GM19463 (cell line): ENCODE measurements at regions not wholly inside any gene's neighbourhood (a gene's known extent, or its start where the extent isn't known, plus 50 kb on each side); places are given as distances from the start of the nearest gene placed in this dataset.
"Not testable (repeated sequence)": the region's sequence is repeated elsewhere in the genome, so short reads cannot be mapped to it uniquely, and the experiment has no call there.

Experiments used
- ATAC-seq: cut with Tn5 transposase; IDR thresholded peaks from one replicate; pipeline ENCODE4 v1.9.1; 2021; ENCODE audit warnings: mild to moderate bottlenecking, moderate library complexity; ENCODE audit not compliant: unreplicated experiment

DNA sequence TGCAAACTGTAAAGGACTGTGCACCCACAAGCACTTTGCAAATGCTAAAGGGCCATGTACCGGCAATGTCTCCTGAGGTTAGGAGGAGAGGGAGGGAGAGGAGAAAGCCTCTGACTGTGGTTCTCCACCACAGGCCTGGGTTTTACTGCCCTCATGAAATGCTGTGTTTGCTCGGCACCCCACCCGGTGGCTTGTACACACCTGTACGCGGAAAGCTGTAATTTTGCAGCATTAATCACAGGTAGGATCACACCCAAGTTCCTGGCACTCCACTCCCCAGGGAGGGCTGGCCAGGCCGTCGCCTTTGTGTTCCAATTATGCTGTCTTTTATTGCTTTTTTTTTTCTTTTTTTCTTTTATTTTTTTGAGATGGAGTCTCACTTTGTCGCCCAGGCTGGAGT lies 78.5 kb upstream of the MYL10 start:
- no peak for ATAC-seq

DNA sequence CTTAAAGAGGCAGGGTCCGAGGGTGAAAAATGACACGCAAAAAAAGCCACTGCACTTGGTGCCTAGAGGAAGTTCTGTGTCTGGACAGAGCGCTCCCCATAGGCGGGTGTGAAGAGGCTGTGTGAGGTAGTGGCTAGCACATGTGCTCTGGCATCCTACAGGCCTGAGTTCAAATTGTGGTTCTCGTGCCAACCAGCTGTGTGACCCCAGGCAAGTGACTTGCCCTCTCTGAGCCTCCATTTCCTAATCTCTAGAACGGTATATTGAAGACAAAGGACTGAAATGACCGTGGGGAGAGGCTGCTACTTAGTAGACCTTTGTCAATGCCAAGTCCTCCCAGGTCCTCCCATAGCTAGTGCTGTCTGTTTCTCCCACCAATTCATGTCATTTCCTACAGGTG lies 79.1 kb upstream of the MYL10 start:
- no peak for ATAC-seq

DNA sequence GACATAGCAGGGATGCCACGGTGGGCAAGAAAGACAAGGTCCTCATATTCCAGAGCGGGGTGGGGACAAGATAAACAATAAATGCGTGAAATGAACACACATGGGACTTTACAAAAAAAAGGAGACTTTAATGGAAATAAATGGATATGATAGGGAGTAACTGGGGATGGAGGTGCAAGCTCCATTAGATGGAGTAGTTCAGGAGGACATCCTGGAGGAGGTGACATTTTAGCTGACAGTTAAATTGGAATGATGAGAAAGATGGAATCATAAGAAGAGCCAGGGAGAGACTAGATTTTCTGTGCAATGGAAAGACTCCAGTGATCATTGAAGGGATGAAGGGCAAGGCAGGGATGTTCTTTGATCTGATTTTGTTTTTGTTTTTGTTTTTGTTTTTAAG lies 83.6 kb upstream of the MYL10 start:
- ATAC-seq: no peak

- no peak for ATAC-seq
These were observed 85.0 kb upstream of the MYL10 start for GRCh38 chr7:101714097-101714496.

- ATAC-seq: no peak
These were observed 88.7 kb upstream of the MYL10 start for GRCh38 chr7:101717628-101718357.

GRCh38 chr7:101718363-101719122 lies 89.4 kb upstream of the MYL10 start:
- ATAC-seq: no peak

- ATAC-seq: no peak
These were observed 90.0 kb upstream of the MYL10 start for GRCh38 chr7:101719123-101719470.

DNA sequence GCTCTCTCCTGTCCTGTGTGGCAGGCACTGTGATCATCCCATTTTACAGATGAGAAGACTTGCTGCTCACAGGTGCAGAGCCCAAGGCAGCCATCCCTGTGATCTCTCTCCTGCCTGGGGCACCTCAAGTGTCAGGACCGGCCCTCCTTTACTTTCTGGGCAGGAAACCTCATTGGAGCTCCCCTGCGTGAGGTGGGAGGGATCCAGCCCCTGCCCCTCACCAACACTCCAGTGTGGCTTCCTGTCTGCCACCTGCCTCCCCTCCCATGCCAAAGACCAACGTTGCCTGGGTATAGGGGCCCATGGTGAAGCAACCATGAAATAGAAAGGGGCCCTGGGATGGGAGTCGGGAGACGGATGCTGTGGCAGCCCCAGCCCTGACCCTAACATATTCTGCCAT lies 91.2 kb upstream of the MYL10 start:
- ATAC-seq: no peak

GRCh38 chr7:101722247-101722646 lies 93.2 kb upstream of the MYL10 start:
- no peak for ATAC-seq

GRCh38 chr7:101723835-101724234 lies 93.6 kb upstream of the CUX1 start:
- no peak for ATAC-seq

GRCh38 chr7:101724957-101725356 lies 92.5 kb upstream of the CUX1 start:
- no peak for ATAC-seq

GRCh38 chr7:101725921-101726320 lies 91.5 kb upstream of the CUX1 start:
- ATAC-seq: no peak

DNA sequence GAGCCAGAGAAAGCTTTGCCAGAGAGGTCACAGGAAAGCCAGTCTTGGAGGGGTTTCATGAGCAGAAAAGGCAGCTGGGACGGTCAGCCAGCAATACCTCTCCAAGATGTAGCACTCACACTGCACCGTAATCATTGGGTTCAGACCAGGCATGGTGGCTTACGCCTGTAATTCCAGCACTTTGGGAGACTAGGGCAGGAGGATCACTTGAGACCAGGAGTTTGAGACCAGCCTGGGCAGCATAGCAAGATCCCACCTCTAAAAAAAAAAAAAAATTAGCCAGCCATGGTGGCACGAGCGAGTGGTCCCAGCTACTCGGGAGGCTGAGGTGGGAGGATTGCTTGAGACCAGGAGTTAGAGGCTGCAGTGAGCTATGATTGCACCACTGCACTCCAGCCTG lies 90.2 kb upstream of the CUX1 start:
- ATAC-seq: no peak

GRCh38 chr7:101728128-101728527 lies 89.3 kb upstream of the CUX1 start:
- ATAC-seq: no peak

DNA sequence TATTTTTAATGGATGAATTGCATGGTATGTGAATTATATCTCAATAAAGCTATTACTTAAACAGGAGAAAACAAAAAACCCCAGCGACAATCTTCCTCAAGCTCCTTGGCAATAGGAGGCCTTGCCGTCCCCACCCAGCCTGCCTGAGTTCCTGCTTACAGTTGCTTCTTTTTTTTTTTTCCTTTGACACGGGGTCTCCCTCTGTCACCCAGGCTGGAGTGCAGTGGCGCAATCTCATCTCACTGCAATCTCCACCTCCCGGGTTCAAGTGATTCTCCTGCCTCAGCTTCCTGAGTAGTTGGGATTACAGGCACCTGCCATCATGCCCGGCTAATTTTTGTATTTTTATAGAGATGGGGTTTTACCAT lies 88.6 kb upstream of the CUX1 start:
- ATAC-seq: not testable (repeated sequence)

DNA sequence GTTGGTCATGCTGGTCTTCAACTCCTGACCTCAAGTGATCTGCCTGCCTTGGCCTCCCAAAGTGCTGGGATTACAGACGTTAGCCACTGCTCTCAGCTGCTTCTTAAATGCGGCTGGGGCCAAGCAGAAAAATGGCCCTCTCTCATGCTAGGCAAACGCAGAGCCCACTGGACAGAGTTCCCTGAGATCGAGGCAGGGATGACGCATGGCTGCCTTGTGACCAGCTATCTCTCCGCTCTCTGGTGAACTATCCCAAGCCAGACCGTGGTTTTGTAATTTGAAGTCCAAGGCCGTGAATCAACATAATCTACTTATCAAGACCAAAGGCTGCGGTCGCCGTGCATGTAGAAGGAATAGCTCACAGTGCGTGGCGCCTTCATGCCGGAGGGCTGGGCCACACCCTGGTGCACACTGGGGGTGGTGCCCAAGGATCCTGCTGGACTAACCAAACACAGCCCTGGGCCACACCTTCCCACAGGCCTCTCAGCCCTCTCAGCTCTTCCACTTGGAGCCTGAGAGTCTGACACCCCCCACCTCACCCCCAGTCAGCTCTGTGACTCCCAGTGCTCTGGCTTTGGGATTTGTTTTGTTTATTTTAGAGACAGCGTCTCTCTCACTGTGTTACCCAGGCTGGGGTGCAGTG lies 88.1 kb upstream of the CUX1 start:
- ATAC-seq: no peak

- no peak for ATAC-seq
These were observed 85.8 kb upstream of the CUX1 start for GRCh38 chr7:101731502-101732084.

- peak; percentile 93 for ATAC-seq
These were observed 83.5 kb upstream of the CUX1 start for GRCh38 chr7:101733713-101734475.

GRCh38 chr7:101736084-101736483 lies 81.3 kb upstream of the CUX1 start:
- ATAC-seq: no peak

DNA sequence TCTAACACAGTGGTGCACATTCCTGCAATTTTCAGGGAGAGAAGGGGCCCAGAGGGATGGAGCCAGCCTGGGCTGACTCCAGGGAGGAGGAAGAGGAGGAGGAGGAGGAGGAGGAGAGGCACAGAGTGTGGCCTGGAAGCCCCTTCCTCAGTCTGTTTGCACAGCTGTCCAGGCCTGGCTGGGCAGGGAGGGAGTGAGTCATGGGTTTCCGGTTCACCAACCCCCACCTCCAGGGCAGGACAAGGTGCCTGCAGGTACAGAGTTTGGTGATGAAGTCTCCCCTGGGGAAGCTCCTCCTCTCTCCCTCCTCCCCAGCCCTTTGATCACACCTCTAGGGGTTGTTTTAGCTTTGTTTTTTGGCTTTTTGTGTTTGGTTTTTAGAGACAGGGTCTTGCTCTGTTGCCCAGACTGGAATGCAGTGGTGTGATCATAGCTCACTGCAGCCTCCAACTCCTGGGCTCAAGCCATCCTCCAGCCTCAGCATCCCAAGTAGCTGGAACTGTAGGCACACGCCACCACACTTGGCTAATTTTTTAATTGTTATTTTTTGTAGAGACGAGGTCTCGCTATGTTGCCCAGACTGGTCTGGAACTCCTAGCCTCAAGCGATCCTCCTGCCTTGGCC lies 77.5 kb upstream of the CUX1 start:
- no peak for ATAC-seq
